ENCODE measurements at regions not wholly inside any gene's neighbourhood (a gene's known extent, or its start where the extent isn't known, plus 50 kb on each side); places are given as distances from the start of the nearest gene placed in this dataset.

DNA sequence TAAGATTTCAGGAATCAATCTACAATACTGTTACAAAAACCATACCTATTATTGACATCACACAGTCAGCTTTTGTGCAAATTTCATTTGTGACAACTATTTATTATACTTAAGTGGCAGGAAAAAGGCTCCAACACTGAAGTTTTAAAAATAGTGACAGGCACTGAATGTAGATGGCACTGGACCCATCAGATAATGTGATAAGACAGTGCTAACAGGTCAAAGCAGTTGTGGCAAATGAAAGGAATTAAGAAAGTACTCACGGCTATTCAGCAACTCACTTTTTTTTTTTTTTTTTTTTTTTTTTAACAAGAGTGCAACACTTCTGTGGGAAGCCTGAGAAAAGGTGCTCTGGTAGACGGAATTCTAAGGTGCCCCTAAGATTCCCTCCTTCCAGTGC is 115.0 kb upstream of the MEF2C start:
- Histone ChIP-seq H3K27ac (no peak overlapping the region), H3K4me3 (no peak overlapping the region)
- no peak for DNase-seq (ENCODE audit: low spot score)
- TF ChIP-seq, protein P1, sequence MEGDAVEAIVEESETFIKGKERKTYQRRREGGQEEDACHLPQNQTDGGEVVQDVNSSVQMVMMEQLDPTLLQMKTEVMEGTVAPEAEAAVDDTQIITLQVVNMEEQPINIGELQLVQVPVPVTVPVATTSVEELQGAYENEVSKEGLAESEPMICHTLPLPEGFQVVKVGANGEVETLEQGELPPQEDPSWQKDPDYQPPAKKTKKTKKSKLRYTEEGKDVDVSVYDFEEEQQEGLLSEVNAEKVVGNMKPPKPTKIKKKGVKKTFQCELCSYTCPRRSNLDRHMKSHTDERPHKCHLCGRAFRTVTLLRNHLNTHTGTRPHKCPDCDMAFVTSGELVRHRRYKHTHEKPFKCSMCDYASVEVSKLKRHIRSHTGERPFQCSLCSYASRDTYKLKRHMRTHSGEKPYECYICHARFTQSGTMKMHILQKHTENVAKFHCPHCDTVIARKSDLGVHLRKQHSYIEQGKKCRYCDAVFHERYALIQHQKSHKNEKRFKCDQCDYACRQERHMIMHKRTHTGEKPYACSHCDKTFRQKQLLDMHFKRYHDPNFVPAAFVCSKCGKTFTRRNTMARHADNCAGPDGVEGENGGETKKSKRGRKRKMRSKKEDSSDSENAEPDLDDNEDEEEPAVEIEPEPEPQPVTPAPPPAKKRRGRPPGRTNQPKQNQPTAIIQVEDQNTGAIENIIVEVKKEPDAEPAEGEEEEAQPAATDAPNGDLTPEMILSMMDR (IDR thresholded peaks at IDR 0.05) = no peak

DNA sequence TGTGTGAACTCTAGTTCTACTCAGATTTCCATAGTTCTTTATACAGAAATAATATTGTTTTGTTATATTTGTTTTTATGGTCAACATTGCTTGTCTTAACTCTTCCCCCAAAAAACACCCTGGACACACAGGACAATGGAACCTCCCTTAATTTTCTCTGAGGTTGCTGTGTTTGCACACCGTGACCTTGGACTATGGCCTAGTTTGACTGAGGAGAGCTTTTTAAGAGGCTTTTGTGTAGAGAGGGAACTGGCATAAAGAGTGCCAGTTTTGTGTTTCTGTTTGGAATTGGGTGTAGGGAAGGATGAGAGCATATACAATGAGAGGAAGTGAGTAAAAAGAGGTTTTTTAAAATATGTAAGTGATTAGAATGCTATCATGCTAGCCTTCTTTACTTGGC is 101.1 kb upstream of the MEF2C start:
- Histone ChIP-seq H3K4me3 (no peak overlapping the region), H3K27ac (no peak overlapping the region)
- DNase-seq (ENCODE audit: low spot score) = no peak
- TF ChIP-seq, protein P1 (IDR thresholded peaks at IDR 0.05) = no peak

DNA sequence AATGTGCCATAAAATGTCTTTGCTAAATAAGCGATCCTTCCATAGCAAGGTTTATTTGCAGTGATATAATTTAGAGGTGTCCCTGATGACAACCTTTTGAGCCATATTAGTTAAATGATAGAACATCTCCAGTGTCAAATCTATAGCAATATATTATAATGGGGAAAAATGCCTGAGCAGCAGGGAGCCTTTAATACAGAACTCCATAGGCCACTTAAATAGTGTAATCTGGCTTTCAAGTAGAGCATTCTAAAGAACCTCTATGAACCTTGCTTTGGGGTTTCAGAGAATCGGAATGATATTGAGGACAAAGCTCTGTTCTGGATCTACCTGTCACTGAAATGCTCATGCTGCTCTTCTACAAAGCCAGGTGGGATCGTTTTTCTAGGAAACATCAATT is 96.7 kb upstream of the MEF2C start:
- Histone ChIP-seq H3K27ac (no peak overlapping the region), H3K4me3 (no peak overlapping the region)
- TF ChIP-seq, protein P1 (IDR thresholded peaks at IDR 0.05) = no peak
- no peak for DNase-seq (ENCODE audit: low spot score)

DNA sequence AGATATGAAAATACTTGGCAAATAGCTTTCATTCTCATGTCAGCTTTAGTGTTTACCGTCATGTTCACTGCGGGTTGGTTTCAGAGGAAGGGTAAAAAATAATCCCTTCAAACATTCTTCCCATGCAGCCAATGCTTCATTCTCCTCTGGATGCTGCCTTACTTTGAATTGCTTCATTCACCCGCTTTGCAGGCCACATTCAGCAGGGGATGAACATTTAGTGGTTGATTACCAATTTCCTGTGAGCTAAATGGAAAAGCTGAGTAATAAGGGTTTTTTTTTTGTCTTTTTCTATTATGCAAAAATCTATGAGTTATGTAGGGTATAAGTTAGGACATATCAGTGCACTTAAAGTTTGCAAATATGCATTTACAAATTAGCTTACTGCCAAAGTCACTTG is 96.3 kb upstream of the MEF2C start:
- no peak for DNase-seq (ENCODE audit: low spot score)
- TF ChIP-seq, protein P1 (IDR thresholded peaks at IDR 0.05) = no peak

DNA sequence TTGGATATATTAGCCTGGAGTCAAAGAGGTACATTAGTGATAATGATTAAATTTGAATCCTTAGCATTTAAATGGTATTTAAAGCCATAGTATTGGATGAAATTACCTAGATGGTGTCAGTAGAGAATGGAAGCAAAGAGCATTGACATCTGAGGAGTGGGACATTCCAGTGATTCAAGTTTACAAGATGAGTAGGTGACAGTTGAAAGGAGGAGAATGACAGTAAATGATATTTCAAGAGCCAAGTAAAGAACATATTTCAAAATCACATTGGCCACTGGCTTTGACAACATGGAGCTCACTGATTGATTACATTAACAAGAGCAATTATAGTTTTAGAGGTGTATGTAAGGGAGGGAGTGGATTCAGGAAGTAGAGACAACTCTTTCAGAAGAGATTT is 93.9 kb upstream of the MEF2C start:
- no peak for DNase-seq (ENCODE audit: low spot score)
- TF ChIP-seq, protein P1 (IDR thresholded peaks at IDR 0.05) = no peak

More for the DNA sequence above, 96.3 kb upstream of the MEF2C start:
- Histone ChIP-seq H3K27ac (no peak overlapping the region), H3K4me3 (no peak overlapping the region)

DNA sequence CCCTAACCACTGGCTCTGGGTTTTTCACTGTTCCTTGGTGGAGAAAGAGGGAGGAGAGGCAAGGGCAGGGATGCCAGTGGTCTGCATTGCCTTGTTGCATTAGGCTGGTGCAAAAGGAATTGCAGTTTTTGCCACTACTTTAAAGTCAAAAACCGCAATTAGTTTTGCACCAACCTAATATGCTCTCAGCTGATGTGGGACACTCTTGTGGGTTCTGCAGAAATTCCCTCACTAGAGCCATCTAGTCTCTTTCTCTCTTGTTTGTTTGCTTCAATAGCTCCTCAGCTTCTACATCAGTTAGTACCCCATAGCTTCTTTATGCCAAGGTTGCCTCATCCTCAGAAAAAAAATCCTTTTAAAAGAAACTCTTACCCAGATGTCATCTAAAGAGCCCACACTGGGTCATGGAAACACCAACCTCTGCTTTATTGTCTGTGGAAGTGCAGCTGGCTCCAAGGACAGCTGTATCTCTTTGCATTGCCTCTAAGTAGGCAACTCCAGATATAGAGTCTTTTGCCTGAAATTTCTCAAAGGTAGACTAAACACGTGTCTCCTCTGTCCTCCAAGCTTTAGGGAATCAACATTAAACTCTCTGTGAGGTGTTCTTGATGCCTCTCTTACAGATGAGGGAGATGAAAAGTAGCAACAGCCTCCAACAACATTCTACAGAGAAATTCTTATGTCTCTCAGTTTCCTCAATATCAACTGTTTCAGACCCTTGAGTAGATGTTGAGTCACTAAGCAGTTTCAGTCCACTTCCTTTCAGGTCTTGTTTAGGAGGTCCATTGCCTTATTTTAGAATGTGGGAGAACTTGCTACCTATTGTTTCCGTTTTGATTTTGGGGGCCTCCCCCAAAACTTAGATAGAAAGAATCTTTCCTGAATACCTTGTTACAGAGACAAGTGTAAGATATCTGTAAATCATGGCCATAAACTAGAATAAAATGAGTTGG is 84.9 kb upstream of the MEF2C start:
- H3K4me3 ChIP-seq = no peak overlapping the region
- TF ChIP-seq, protein P1 (IDR thresholded peaks at IDR 0.05) = no peak
- no peak overlapping the region for H3K27ac ChIP-seq
- no peak for DNase-seq (ENCODE audit: low spot score)

More for the DNA sequence above, 93.9 kb upstream of the MEF2C start:
- H3K4me3 ChIP-seq = no peak overlapping the region
- no peak overlapping the region for H3K27ac ChIP-seq

DNA sequence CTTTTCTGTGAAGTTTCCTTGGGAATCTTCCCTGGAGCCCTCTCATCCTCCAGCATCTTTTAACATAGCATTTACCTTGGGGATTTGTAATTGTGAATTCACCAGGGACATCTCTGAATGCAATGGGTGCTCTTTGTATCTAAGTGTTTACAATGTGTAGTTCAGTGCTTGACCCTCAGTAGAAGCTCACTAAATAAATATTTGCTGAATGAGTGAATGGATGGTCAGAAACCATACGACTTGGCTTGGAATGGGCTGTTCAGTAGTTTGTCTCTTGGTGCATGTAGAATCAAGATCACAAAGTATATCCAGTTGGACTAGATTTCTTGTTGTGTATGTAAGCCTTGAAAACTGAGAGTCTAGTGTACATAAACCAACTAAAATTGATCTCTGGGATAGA is 81.8 kb upstream of the MEF2C start:
- DNase-seq (ENCODE audit: low spot score) = no peak
- no peak overlapping the region for H3K4me3 ChIP-seq
- TF ChIP-seq, protein P1 (IDR thresholded peaks at IDR 0.05) = no peak
- H3K27ac ChIP-seq = no peak overlapping the region
